GDM1 (cell line): ENCODE measurements at regions not wholly inside any gene's neighbourhood (a gene's known extent, or its start where the extent isn't known, plus 50 kb on each side); places are given as distances from the start of the nearest gene placed in this dataset.

Experiments used
- DNase-seq: peaks from one replicate; lab custom pipeline; 2025; lab: John Stamatoyannopoulos, UW

DNA sequence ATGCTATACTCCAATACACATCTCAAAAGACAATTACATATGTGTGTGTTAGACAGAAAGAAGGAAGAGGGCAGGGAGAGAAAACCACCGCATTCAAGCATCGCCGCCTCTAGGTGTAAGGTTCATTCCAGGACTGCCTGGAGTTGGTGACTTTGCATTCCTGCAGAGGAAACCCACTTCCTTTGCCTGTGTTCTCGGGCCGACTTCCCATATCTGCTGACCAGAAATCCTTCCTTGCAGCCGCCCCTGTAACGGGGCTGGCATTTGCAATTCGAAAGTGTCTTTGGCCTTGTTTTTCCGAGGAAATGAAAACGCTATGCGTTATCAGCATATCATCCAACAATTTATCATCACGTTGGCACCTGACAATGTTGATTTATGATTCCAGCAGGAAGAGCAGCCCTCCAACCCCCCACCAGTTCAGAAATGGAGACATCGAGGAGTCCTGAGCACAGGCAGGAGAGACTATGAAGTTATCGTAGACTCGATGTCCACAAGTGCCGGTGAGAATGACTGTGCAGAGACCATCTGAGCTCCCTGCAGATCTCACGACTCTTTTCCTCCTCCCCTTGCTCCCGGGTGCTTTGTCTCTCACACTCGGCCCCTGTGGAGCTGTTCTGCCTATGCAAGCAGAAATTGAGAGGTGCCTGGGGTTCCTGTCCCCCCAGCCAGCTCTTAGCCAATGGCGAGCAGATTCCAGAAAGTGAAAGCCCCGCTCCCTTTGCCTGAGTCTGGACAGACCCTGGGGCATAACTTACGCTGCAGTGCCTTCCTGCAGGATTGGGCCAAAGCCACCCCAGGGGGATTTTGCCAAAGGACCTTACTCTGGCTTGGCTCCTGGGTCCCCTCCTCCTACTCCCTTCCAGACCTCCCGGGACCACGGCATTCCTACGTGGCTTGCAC is 68.9 kb upstream of the FOXK1 start:
- DNase-seq: peak; percentile 91

DNA sequence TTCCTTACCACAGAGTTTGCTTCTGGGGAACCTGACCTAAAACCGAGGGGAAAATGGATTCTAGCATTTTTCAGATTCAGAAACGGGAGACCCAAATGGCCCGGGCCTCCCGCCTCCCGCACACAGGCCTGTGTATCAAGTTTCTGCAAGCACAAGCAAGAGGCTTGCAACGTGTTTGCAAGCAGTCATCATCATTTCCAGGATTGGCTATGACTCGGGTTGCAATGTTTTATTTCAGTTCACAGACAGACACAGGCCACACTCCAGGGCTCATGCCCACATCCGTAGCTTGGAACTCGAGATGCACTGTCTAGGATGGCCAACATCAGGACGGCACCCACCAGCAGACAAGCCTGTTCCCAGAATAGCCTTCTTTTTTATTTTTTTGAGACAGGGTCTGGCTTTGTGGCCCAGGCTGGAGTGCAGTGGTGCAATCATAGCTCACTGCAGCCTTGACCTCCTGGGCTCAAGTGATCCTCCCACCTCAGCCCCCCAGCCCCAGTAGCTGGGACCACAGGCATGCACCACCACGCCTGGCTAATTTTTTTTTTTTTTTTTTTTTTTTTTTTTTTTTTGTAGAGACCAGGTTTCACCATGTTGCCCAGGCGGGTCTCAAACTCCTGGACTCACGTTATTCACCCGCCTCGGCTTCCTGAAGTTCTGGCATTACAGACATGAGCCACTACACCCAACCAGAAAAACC is 68.1 kb upstream of the FOXK1 start:
- peak; percentile 32 for DNase-seq

DNA sequence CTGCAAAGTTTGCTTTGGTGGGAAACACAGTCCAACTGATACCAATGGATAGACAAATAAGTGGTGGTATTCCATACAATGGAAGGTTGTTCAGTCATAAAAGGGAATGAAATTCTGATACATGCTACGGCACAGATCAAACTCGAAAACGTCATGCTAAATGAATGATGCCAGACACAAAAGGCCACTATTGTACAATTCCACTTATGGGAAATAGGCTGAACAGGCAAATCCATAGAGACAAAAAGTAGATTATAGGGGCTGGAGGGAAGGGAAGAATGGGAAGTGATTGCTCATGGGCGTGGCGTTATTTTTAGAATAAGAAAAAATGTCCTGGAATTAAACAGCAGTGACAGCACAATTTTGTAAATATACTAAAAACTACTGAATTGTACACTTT is 66.0 kb upstream of the FOXK1 start:
- no peak for DNase-seq

DNA sequence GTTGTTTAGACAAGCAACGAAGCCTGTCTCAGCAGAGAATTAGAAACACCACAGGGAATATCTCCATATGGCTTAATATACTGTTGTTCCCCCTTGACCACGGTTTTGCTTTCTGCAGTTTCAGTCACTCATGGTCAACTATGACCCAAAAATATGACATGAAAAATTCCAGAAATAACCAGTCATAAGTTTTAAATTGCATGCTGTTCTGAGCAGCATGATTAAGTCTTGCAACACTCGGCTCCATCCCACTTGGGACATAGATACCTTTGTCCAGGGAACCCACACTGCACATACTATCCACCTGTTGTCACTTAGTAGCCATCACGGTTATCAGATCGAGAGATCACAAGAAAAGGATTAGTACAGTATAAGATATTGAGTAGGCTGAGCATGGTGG is 60.7 kb upstream of the FOXK1 start:
- no peak for DNase-seq

DNA sequence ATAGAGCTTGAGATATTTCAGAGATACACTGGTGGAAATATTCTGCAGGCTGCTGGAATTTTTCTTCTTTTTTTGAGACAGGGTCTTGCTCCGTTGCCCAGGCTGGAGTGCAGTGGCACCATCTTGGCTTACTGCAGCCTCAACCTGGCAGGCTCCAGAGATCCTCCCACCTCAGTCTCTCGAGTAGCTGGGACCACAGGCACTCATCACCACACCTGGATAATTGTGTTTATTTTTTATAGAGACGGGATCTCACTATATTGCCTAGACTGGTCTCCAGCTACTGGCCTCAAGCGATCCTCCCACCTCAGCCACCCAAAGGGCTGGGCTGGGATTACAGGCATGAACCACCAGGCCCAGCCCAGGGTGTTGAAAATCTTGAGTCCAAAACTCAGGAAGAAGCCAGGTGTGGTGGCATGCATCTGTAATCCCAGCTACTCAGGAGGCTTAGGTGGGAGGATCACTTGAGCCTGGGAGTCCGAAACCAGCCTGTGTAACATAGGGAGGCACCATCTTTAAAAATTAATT is 55.7 kb upstream of the FOXK1 start:
- no peak for DNase-seq

DNA sequence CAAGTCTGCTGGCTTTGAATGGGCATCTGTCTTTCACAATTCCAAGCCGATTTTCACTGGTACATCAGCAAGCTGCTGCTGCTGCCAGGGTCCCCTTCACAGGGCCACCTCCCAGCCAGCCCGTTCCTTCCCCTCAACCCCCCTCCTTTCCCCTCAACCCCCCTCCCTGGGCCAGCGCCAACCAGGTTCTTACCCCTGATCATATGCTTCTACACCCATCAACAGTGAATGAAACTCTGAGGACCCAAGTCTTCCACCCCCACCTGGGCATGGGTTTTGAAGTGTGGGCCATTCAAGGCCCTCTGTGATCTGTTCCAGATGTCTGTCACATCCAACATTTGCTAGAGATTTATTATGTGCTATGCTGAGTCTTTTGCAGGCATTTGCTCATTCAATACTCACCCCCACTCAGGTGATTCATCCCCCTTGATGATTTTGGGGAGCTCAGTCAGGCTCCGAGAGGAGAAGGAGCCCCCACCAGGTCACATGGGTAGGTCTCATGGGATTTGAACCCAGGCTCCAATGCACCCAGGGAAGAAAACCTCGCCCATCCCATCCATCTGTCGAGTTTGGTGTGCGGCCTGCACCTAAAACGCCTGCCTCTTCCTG is 52.7 kb upstream of the FOXK1 start:
- DNase-seq: no peak

DNA sequence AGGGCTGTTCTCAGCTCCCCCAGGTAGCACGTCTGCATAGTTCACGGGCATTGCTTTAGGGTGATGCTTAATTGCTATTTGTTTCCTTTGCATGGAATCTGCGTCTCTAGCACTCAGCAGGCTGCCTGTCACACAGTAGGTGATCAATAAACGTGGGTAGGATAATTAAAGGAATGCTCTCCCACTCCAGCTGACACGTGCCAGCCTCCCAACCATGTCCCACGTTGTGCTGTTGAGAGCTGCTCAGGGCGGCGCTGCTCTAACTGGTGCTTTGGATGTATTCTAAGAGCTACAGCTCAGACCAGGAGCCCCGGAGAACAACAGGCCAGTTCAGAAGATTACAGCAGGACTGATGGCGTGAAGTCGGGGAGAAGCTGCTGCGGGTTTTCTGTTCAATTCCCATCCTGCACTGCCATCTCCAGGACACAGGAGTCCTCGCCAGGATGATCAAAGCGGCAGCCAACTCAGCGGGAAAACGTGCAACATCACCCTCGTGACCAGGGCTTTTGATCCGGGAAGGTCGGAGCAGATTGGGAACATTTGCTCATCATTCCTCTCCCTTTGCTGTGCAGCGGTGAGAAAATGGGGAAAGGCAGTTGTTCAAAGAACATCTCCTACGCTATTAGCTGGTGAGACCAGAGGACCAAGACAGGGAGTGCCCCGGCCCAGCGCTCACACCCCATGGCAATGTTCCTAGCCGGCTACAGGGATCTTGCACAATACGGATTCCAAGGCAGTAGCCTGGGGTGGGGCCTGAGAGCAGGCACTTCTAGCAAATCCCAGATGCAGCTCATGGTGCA is 50.5 kb upstream of the FOXK1 start:
- peak; percentile 63 for DNase-seq
